Fibroblast of mammary gland (primary cell): ENCODE measurements at regions not wholly inside any gene's neighbourhood (a gene's known extent, or its start where the extent isn't known, plus 50 kb on each side); places are given as distances from the start of the nearest gene placed in this dataset.

Experiments used
- DNase-seq: peaks from one replicate; pipeline ENCODE4 v3.0.0-alpha.2; 2010; ENCODE audit warnings: low read depth
- H3K4me3 ChIP-seq: 2 replicates; pipeline ENCODE4 v1.5.1; 2011; ENCODE audit warnings: low read depth, mild to moderate bottlenecking, low read length, moderate library complexity; ENCODE audit not compliant: control insufficient read depth
- TF ChIP-seq, protein P1 (sequence below): conservative IDR thresholded peaks from 2 replicates; pipeline ENCODE4 v1.5.1; 2011; ENCODE audit warnings: low read depth, low read length, inconsistent platforms; ENCODE audit not compliant: control insufficient read depth, insufficient read depth

DNA sequence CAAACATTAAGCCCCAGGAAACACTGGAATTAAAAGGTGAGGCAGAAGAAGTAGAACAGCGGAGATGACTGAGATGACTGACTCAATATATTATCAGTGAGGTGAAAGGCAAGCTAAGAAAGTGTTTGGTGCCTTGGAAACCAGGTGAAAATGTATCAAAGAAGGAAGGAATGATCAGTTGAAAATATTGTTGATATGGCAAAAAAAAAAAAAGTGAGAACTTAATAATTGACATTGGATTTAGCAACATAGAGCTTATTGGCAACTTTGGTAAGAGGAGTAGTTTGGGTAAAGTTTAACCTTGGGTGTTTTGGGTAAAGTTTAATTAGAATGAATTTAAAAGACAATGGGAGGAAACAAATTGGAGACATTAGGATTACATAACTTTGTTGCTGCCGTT lies 127.7 kb upstream of the MYOCD start:
- DNase-seq: no peak
- no peak overlapping the region for H3K4me3 ChIP-seq
- TF ChIP-seq, protein P1, sequence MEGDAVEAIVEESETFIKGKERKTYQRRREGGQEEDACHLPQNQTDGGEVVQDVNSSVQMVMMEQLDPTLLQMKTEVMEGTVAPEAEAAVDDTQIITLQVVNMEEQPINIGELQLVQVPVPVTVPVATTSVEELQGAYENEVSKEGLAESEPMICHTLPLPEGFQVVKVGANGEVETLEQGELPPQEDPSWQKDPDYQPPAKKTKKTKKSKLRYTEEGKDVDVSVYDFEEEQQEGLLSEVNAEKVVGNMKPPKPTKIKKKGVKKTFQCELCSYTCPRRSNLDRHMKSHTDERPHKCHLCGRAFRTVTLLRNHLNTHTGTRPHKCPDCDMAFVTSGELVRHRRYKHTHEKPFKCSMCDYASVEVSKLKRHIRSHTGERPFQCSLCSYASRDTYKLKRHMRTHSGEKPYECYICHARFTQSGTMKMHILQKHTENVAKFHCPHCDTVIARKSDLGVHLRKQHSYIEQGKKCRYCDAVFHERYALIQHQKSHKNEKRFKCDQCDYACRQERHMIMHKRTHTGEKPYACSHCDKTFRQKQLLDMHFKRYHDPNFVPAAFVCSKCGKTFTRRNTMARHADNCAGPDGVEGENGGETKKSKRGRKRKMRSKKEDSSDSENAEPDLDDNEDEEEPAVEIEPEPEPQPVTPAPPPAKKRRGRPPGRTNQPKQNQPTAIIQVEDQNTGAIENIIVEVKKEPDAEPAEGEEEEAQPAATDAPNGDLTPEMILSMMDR: no peak

DNA sequence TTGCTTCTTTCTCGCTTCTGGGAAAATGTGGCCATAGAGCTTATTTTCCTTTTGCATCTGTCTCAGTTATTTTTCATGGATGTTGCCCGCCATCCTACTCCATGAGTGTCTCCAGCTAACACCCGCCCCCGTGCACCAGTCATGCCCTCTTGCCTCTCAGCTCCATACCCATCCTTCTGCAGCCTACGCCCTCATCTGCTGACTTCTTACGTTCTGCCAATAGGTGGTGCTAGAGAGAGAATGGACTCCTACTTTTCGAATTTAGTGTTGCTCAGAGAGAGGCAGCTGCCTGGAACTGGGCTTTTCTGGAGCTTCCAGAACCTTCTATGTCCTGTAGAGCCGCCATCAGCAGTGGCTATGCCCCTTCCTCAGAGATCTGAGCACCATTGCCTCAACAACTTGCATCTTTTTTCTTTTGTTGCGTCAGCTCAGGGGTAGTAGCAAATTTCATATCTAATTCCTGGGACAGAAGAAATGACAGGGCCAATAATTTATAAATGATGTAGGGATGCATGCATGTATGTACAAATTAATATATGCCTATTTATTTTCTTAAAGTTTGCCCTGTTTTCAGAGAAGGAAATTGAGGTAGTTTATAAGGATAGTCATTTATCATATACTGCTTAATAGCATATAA lies 119.7 kb upstream of the MYOCD start:
- H3K4me3 ChIP-seq: no peak overlapping the region
- TF ChIP-seq, protein P1: peak; percentile 86
- peak; percentile 69 for DNase-seq

DNA sequence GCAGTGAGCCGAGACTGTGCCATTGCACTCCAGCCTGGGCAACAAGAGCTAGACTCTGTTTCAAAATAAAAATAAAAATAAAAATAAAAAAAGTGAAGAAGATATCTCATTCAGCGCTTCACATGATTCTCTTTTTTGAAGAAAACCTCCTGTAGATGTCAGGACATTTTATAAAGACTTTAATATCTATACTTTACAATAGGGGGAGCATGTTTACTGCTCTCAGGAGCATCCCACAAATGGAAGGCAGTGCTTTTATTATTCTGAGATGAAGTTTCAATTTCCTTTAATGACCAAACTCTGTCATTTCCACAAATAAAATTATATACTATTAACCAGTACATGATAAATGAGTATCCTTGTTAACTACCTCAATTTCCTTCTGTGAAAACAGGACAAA lies 118.7 kb upstream of the MYOCD start:
- TF ChIP-seq, protein P1: no peak
- no peak overlapping the region for H3K4me3 ChIP-seq
- DNase-seq: no peak

DNA sequence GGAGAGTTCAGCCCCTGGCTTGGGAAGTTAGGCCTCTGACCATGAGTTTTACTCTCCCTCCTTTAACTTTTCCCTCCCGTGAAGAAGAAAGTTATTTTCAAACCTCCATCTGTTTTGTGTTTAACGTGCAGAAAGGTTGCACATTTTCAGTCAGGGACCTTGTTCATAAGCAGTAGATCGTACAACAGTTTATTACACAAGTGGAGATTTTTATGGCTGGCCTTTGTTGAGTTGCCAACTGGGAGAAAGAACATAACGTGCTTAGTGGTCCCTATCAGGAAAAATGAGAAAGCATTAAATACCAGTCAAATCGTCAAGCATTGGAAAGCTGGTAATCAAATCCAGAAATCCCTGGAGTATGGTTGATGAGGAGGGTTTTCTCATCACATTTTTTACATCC lies 117.9 kb upstream of the MYOCD start:
- no peak for DNase-seq
- H3K4me3 ChIP-seq: no peak overlapping the region
- TF ChIP-seq, protein P1: no peak

DNA sequence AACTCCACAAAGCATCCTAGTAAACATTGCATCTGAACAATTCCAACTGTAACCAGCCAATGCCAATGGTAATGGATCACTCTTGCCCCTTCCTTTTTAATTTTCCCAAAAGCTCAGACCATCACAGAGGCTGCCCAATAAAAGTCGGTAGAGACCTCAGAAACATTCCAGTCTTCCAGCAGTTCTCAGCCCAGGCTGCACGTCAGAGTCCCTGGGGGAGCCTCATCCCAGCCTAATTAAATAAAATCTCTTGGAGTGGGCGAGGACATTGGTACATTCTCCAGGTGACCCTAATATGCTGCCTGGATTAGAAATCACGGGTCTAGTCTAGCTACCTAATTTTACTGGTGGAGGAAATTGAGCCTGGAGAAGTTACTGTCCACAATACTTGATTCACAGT lies 117.1 kb upstream of the MYOCD start:
- H3K4me3 ChIP-seq: no peak overlapping the region
- no peak for DNase-seq
- TF ChIP-seq, protein P1: no peak

DNA sequence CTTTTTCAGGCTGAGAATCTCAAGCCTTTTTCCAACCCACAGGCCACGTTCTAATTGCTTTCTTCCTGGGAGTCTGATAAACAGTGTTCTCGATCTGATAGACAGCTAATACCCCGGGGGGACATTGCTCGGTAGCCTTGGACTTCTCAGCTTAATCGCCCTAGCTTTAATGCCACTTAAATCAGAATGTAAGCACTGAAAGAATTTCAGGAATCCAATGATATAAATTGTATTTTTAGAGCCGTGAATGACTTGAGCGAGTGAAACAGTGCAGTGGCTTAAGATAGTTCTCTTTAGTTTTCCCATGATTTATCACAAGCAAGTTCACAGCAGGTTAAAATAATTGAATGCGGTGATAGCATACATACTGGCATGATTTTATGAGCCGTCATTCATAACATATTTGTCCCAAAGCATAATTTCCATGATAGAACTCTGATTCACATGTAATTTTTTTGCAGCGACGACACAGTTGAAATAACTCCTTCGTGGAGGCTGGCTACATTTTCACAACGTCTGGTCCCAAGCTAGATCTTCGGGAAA lies 116.1 kb upstream of the MYOCD start:
- H3K4me3 ChIP-seq: no peak overlapping the region
- no peak for DNase-seq
- TF ChIP-seq, protein P1: no peak
